Fibroblast of lung (primary cell): ENCODE measurements at regions not wholly inside any gene's neighbourhood (a gene's known extent, or its start where the extent isn't known, plus 50 kb on each side); places are given as distances from the start of the nearest gene placed in this dataset.
"Not testable (repeated sequence)": the region's sequence is repeated elsewhere in the genome, so short reads cannot be mapped to it uniquely, and the experiment has no call there.

ENCODE experiments used
- CTCF ChIP-seq, 2 donors: IDR thresholded peaks in 1 of 2; conservative IDR thresholded peaks in 1 of 2; 1 replicate in 1 of 2; 2 replicates in 1 of 2; pipeline ENCODE4 v1.5.1; 2011 to 2012; ENCODE audit warnings: low read length in 2 of 2, control low read depth in 1 of 2, inconsistent platforms in 1 of 2, low read depth in 1 of 2, mild to moderate bottlenecking in 1 of 2
- EZH2 ChIP-seq: IDR thresholded peaks from 2 replicates; pipeline ENCODE4 v1.5.1; 2012; ENCODE audit warnings: low read length, control low read depth, mild to moderate bottlenecking; ENCODE audit errors: missing control alignments

- TF ChIP-seq CTCF (conservative IDR thresholded peaks at IDR 0.05 in 1 of 2, IDR thresholded peaks at IDR 0.05 in 1 of 2; ENCODE audit: low read depth in 1 of 2, low read length in 2 of 2); EZH2: not testable (repeated sequence)
Measured at GRCh38 chr17:16830219-16830618, 140.2 kb downstream of the CCDC144A start.
